T-helper 17 cell (primary cell): ENCODE measurements at regions not wholly inside any gene's neighbourhood (a gene's known extent, or its start where the extent isn't known, plus 50 kb on each side); places are given as distances from the start of the nearest gene placed in this dataset.

Source experiments
- ATAC-seq: fragments of 150-1000 bp; cut with Tn5 transposase; 2 replicates; pipeline ENCODE4 v1.10.0; 2021; ENCODE audit warnings: mild to moderate bottlenecking, moderate library complexity
- DNase-seq, 3 donors: peaks; one replicate each; pipeline versions ENCODE4 v3.0.0 to v3.0.0-alpha.2; 2020 to 2021
- H3K9me3 ChIP-seq: one replicate; pipeline ENCODE4 v1.7.0; 2013; ENCODE audit warnings: low read length, mild to moderate bottlenecking; ENCODE audit not compliant: control insufficient read depth, poor library complexity, severe bottlenecking
- H3K27ac Mint-ChIP-seq: one replicate; pipeline ENCODE4 v1.8.0; 2022; ENCODE audit warnings: mild to moderate bottlenecking, moderate library complexity, mixed read lengths
- H3K27me3 Mint-ChIP-seq: one replicate; pipeline ENCODE4 v1.8.0; 2022; ENCODE audit warnings: mixed read lengths
- H3K36me3 Mint-ChIP-seq: one replicate; pipeline ENCODE4 v1.8.0; 2022; ENCODE audit warnings: low read depth, mixed read lengths
- H3K4me1 Mint-ChIP-seq: one replicate; pipeline ENCODE4 v1.8.0; 2022; ENCODE audit warnings: mild to moderate bottlenecking, mixed read lengths
- H3K4me3 Mint-ChIP-seq: one replicate; pipeline ENCODE4 v1.8.0; 2022; ENCODE audit warnings: mild to moderate bottlenecking, moderate library complexity, mixed read lengths

GRCh38 chr22:27391092-27391770, 410.3 kb downstream of the MN1 start:
- DNase-seq, result no peak
- no peak overlapping the region for H3K27ac Mint-ChIP-seq
- no peaks in the 10 kb centered on the region for H3K9me3 ChIP-seq
- H3K27me3 Mint-ChIP-seq, result peaks cover 25% of the 10 kb centered on the region
- no peaks in the 10 kb centered on the region for H3K36me3 Mint-ChIP-seq
- no peak overlapping the region for H3K4me3 Mint-ChIP-seq
- no peak for ATAC-seq
- H3K4me1 Mint-ChIP-seq, result no peaks in the 10 kb centered on the region

- DNase-seq, result no peak
- no peak overlapping the region for H3K4me3 Mint-ChIP-seq
- H3K36me3 Mint-ChIP-seq, result no peaks in the 10 kb centered on the region
- H3K4me1 Mint-ChIP-seq, result no peaks in the 10 kb centered on the region
- no peaks in the 10 kb centered on the region for H3K9me3 ChIP-seq
- H3K27ac Mint-ChIP-seq, result no peak overlapping the region
- no peak for ATAC-seq
- peaks cover 17% of the 10 kb centered on the region for H3K27me3 Mint-ChIP-seq
These were observed 408.2 kb downstream of the MN1 start for GRCh38 chr22:27393371-27393770.

DNA sequence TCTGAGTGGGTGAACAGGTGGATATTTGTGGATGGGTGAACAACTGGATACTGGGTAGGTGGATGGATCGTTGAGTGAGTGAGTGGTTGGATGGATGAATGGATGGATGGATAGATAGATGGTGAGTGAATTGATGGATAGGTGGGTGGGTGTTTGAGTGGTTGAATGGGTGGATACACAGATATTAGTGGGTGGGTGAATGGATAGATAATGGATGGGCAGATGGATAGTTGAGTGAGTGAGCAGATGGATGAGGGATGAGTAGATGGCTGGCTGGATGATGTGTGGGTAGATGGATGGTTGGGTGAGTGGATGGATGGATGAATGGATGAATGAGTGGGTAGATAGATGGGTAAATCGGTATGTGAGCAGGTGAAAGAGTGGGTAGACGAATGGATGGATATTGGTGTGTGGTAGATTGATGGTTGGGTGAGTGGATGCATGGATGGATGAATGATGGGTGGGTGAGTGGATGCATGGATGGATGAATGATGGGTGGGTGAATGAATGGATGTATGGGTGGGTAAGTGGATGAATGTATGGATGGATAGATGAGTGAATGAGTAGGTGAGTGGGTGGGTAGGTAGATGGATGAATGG, 406.7 kb downstream of the MN1 start:
- H3K27me3 Mint-ChIP-seq, result peaks cover 11% of the 10 kb centered on the region
- ATAC-seq, result no peak
- no peak overlapping the region for H3K27ac Mint-ChIP-seq
- H3K36me3 Mint-ChIP-seq, result no peaks in the 10 kb centered on the region
- no peak for DNase-seq
- no peaks in the 10 kb centered on the region for H3K9me3 ChIP-seq
- no peaks in the 10 kb centered on the region for H3K4me1 Mint-ChIP-seq
- H3K4me3 Mint-ChIP-seq, result no peak overlapping the region

DNA sequence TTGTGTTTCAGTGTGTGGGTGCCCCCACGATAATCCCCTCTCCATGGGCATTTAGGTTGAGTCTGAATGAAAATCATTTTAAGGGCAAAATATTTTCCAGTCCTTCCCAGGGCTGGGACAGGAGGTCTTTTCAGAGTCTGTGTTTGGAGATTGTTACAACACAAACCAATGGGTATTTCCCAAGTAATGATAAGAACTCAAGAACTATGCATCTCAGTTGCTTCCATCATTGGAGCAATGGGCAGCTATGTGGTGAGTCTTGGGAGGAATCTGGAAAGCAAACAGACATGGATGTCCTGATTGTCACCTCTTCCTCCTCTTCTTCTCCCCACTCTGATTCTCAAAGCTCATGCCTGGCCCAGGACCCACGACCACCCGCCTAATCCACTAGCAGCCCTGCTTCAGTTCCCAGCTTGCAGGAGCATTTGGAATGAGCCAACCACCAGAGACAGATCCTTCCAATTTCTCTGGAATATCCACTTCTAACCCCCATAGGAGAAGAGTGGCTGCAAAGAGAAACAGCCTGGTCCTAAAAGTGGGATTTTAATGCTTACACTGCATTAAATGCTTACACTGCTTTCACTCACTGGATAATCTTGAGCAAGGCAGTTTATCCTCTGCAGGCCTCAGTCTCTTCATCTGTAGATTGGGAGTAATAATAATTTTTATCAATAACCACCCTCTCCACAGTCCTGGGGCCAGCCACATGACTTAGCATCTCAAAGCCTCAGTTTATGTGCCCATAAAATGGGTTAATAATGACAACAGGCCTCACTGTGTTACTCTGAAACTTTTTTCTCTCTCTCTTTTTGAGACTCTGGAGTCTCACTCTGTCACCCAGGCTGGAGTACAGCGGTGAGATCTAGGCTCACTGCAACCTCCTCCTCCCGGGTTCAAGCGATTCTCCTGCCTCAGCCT, 404.3 kb downstream of the MN1 start:
- no peak for DNase-seq
- ATAC-seq, result no peak
- no peaks in the 10 kb centered on the region for H3K9me3 ChIP-seq
- H3K4me1 Mint-ChIP-seq, result no peaks in the 10 kb centered on the region
- no peak overlapping the region for H3K27ac Mint-ChIP-seq
- H3K4me3 Mint-ChIP-seq, result no peak overlapping the region
- H3K27me3 Mint-ChIP-seq, result peaks cover 4% of the 10 kb centered on the region
- no peaks in the 10 kb centered on the region for H3K36me3 Mint-ChIP-seq

- H3K9me3 ChIP-seq, result no peaks in the 10 kb centered on the region
- H3K36me3 Mint-ChIP-seq, result no peaks in the 10 kb centered on the region
- DNase-seq (no peak), ATAC-seq (no peak)
- H3K27me3 Mint-ChIP-seq, result peaks cover 4% of the 10 kb centered on the region
- H3K4me3 Mint-ChIP-seq, result no peak overlapping the region
- no peaks in the 10 kb centered on the region for H3K4me1 Mint-ChIP-seq
- no peak overlapping the region for H3K27ac Mint-ChIP-seq
These were observed 403.6 kb downstream of the MN1 start for GRCh38 chr22:27397954-27398342.

GRCh38 chr22:27399161-27399560, 402.4 kb downstream of the MN1 start:
- DNase-seq (no peak), ATAC-seq (no peak)
- H3K4me3 Mint-ChIP-seq, result no peak overlapping the region
- H3K27ac Mint-ChIP-seq, result no peak overlapping the region
- no peaks in the 10 kb centered on the region for H3K4me1 Mint-ChIP-seq
- H3K27me3 Mint-ChIP-seq, result peaks cover 4% of the 10 kb centered on the region
- no peaks in the 10 kb centered on the region for H3K36me3 Mint-ChIP-seq
- no peaks in the 10 kb centered on the region for H3K9me3 ChIP-seq

GRCh38 chr22:27400811-27401210, 400.7 kb downstream of the MN1 start:
- Mint-ChIP-seq H3K27ac (no peak overlapping the region), H3K27me3 (peaks cover 4% of the 10 kb centered on the region), H3K36me3 (no peaks in the 10 kb centered on the region), H3K4me3 (no peak overlapping the region), H3K4me1 (no peaks in the 10 kb centered on the region)
- no peaks in the 10 kb centered on the region for H3K9me3 ChIP-seq
- ATAC-seq, result no peak
- no peak for DNase-seq

DNA sequence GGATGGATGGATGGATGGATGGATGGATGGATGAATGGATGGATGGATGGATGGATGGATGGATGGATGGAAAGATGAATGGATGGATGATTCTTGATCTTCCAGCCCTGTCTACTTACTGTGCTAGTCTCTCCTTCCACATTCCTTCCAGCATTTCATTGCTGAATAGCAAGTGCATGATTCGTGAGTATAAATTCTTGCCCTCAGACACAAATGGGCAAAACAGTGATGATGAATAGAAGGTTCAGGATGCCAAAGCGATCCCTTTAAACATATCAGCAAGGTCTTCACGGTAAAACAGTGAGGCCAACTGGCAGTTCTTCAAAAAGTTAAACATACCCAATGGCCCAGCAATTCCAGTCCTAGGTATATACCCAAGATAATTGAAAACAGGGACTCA, 400.2 kb downstream of the MN1 start:
- no peak overlapping the region for H3K4me3 Mint-ChIP-seq
- DNase-seq (no peak), ATAC-seq (no peak)
- no peaks in the 10 kb centered on the region for H3K36me3 Mint-ChIP-seq
- H3K27ac Mint-ChIP-seq, result no peak overlapping the region
- no peaks in the 10 kb centered on the region for H3K9me3 ChIP-seq
- H3K27me3 Mint-ChIP-seq, result peaks cover 4% of the 10 kb centered on the region
- H3K4me1 Mint-ChIP-seq, result no peaks in the 10 kb centered on the region

- H3K36me3 Mint-ChIP-seq, result no peaks in the 10 kb centered on the region
- DNase-seq (no peak), ATAC-seq (no peak)
- H3K4me1 Mint-ChIP-seq, result no peaks in the 10 kb centered on the region
- no peaks in the 10 kb centered on the region for H3K27me3 Mint-ChIP-seq
- no peaks in the 10 kb centered on the region for H3K9me3 ChIP-seq
- H3K4me3 Mint-ChIP-seq, result no peak overlapping the region
- no peak overlapping the region for H3K27ac Mint-ChIP-seq
These were observed 397.1 kb downstream of the MN1 start for GRCh38 chr22:27404441-27404840.

DNA sequence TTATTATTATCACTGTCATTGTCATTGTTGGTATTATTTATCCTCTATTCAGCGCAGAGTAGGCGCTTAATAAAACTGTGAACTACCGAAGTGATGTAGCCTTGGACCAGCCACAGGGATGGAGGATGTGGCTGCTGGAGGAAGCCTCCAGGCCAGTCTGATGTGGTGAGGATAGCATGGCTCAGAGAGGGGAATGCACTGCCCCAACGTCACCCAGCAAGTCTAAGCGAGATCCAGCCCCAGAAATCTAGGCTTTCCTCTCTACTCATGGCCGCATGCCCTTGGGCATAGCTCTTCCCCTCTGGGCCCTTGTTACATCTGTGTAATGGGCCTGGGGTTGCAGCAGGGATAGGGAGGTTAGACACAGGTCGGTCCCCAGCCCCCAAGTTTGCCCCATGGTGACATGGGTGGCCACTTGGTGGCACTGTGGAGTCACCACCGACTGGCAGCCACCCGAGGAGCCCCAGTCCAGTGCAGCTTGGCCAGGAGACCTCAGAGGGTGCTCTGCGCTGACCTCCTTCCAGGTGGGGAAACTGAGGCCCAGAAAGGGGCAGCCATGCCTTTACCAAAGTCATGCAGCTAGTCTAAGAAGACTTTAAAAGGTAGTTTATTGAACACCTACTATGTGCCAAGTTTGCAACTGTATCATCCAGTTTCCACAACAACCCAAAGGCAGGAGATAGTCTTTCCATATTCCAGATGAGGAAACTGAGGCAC, 395.7 kb downstream of the MN1 start:
- H3K4me1 Mint-ChIP-seq, result no peaks in the 10 kb centered on the region
- H3K9me3 ChIP-seq, result no peaks in the 10 kb centered on the region
- no peaks in the 10 kb centered on the region for H3K36me3 Mint-ChIP-seq
- H3K27me3 Mint-ChIP-seq, result no peaks in the 10 kb centered on the region
- no peak for ATAC-seq
- no peak for DNase-seq
- no peak overlapping the region for H3K4me3 Mint-ChIP-seq
- no peak overlapping the region for H3K27ac Mint-ChIP-seq

DNA sequence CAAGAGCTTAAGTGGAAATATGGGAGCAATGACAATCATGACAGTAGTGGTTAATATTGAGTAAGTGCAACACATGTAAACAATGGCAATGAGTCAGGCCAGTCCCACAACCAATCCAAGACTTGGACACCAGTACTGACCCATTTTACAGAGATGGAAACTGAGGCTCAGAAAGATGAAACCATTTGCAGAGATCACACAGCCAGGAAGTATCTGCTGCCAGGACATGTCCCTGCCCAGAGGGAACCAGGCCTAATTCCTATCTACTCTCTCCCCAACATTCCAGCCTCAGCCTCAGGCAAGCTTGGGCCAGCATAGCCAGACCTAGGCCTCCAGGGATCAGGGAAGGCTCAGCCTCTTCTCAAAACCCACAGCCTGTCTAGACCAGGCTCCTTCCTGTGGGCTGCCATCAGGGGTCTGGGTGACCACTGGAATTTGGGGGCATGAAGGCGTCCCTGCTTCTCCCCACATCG, 395.1 kb downstream of the MN1 start:
- Mint-ChIP-seq H3K4me1 (no peaks in the 10 kb centered on the region), H3K27ac (no peak overlapping the region), H3K27me3 (no peaks in the 10 kb centered on the region), H3K4me3 (no peak overlapping the region), H3K36me3 (no peaks in the 10 kb centered on the region)
- DNase-seq (no peak), ATAC-seq (no peak)
- no peaks in the 10 kb centered on the region for H3K9me3 ChIP-seq

GRCh38 chr22:27407369-27407985, 394.1 kb downstream of the MN1 start:
- ATAC-seq, result no peak
- no peak for DNase-seq
- H3K36me3 Mint-ChIP-seq, result no peaks in the 10 kb centered on the region
- no peaks in the 10 kb centered on the region for H3K27me3 Mint-ChIP-seq
- H3K4me1 Mint-ChIP-seq, result no peaks in the 10 kb centered on the region
- H3K9me3 ChIP-seq, result no peaks in the 10 kb centered on the region
- no peak overlapping the region for H3K4me3 Mint-ChIP-seq
- H3K27ac Mint-ChIP-seq, result no peak overlapping the region

GRCh38 chr22:27408068-27408467, 393.5 kb downstream of the MN1 start:
- ATAC-seq (no peak), DNase-seq (no peak)
- H3K27me3 Mint-ChIP-seq, result no peaks in the 10 kb centered on the region
- H3K4me1 Mint-ChIP-seq, result no peaks in the 10 kb centered on the region
- no peak overlapping the region for H3K27ac Mint-ChIP-seq
- H3K36me3 Mint-ChIP-seq, result no peaks in the 10 kb centered on the region
- no peaks in the 10 kb centered on the region for H3K9me3 ChIP-seq
- H3K4me3 Mint-ChIP-seq, result no peak overlapping the region
